Panc1 (cell line): ENCODE measurements at regions not wholly inside any gene's neighbourhood (a gene's known extent, or its start where the extent isn't known, plus 50 kb on each side); places are given as distances from the start of the nearest gene placed in this dataset.

Experiments used
- ATAC-seq: fragments of 200-7000 bp; cut with Tn5 transposase; 2 replicates; pipeline ENCODE4 v1.9.1; 2020; ENCODE audit warnings: mild to moderate bottlenecking, moderate library complexity
- BruUV-seq: library from RNA; stranded (reverse); fragments of 400-500 nt; replicated peaks from 2 replicates; lab custom pipeline; 2021; lab: Mats Ljungman, UMichigan
- CTCF ChIA-PET: fragments of 300-600 bp; sonication (Branson Sonifier 250); formaldehyde crosslinking; loops from one replicate; lab custom pipeline; 2022; ENCODE audit warnings: antibody characterized with exemption; lab: Charles Lee
- POLR2A ChIA-PET: fragments of 300-600 bp; sonication (Branson Sonifier 250); formaldehyde crosslinking; loops from one replicate; lab custom pipeline; 2022; ENCODE audit warnings: antibody characterized with exemption; lab: Charles Lee
- DNase-seq: peaks from one replicate; pipeline ENCODE4 v3.0.0-alpha.2; 2010; ENCODE audit warnings: low read depth, low spot score
- H3K27ac ChIP-seq: 2 replicates; pipeline ENCODE4 v1.5.1; 2011; ENCODE audit warnings: mild to moderate bottlenecking, low read length, inconsistent platforms
- H3K27me3 ChIP-seq: fragments of 200-500 bp; sonication (Bioruptor generic); 2 replicates; pipeline ENCODE4 v1.6.0; 2014; ENCODE audit warnings: low read length, inconsistent platforms; ENCODE audit not compliant: control insufficient read depth, insufficient read depth
- H3K36me3 ChIP-seq: fragments of 200-500 bp; sonication (Bioruptor generic); 2 replicates; pipeline ENCODE4 v1.5.1; 2014; ENCODE audit warnings: inconsistent platforms, mild to moderate bottlenecking, low read length, moderate library complexity; ENCODE audit not compliant: control insufficient read depth, insufficient read depth
- H3K4me1 ChIP-seq: 2 replicates; pipeline ENCODE4 v1.5.1; 2011; ENCODE audit warnings: inconsistent platforms, mild to moderate bottlenecking, low read length, moderate library complexity; ENCODE audit not compliant: control insufficient read depth, insufficient read depth
- H3K4me3 ChIP-seq, 2 experiments: 2 replicates each; pipeline ENCODE4 v1.5.1; 2011 to 2012; ENCODE audit warnings: low read depth in 2 of 2, low read length in 2 of 2, mild to moderate bottlenecking in 2 of 2, inconsistent platforms in 1 of 2, moderate library complexity in 1 of 2
- H3K9me3 ChIP-seq: fragments of 200-500 bp; sonication (Bioruptor generic); 2 replicates; pipeline ENCODE4 v1.5.1; 2014; ENCODE audit warnings: low read depth, mild to moderate bottlenecking, inconsistent platforms, low read length, moderate library complexity; ENCODE audit not compliant: control insufficient read depth, insufficient read depth
- CTCF ChIP-seq: fragments of 450-650 bp; IDR thresholded peaks from 2 replicates; pipeline ENCODE4 v1.5.1; 2017; ENCODE audit warnings: mild to moderate bottlenecking
- REST ChIP-seq, 2 experiments: IDR thresholded peaks; 2 replicates each; pipeline ENCODE4 v1.6.1; 2011 to 2012; ENCODE audit warnings: low read depth in 2 of 2, control low read depth in 1 of 2, low read length in 1 of 2, mild to moderate bottlenecking in 1 of 2, moderate library complexity in 1 of 2; ENCODE audit not compliant: insufficient read depth in 1 of 2
- SIN3A ChIP-seq: IDR thresholded peaks from 2 replicates; pipeline ENCODE4 v1.6.1; 2012; ENCODE audit warnings: low read depth, mild to moderate bottlenecking, low read length, moderate library complexity, borderline replicate concordance; ENCODE audit not compliant: insufficient read depth
- TCF7L2 ChIP-seq: IDR thresholded peaks from 2 replicates; pipeline ENCODE4 v1.6.1; 2011; ENCODE audit warnings: mild to moderate bottlenecking, low read depth, low read length, inconsistent platforms
- in situ Hi-C: cut with HindIII; loops from 2 replicates; pipeline ENCODE4 v1.10.0; 2016; ENCODE audit warnings: low sequenced_read_pairs, low pct_unique_long_range_greater_than_20kb
- intact Hi-C: fragments of 100-400 bp; cut with micrococcal nuclease; formaldehyde crosslinking; loops from one replicate; pipeline ENCODE4 v1.10.0; 2022; ENCODE audit not compliant: unreplicated experiment

- no peak for ATAC-seq
- H3K9me3 ChIP-seq: no peaks in the 10 kb centered on the region
- H3K27ac ChIP-seq: no peak overlapping the region
- no peaks in the 10 kb centered on the region for H3K27me3 ChIP-seq
- CTCF ChIA-PET: interaction anchor here (0.6 kb wide), 1 partner anchor 754 kb away, joined by 3 read pairs; no protein-coding TSS in a partner anchor
- in situ Hi-C loops: no loop called here
- POLR2A ChIA-PET: no interaction called here
- TF ChIP-seq CTCF (no peak), TCF7L2 (no peak), SIN3A (no peak)
- no peaks in the 10 kb centered on the region for H3K36me3 ChIP-seq
- intact Hi-C loops: no loop called here
- H3K4me1 ChIP-seq: no peaks in the 10 kb centered on the region
- no peak overlapping the region for H3K4me3 ChIP-seq
- no TSS peak for BruUV-seq
- DNase-seq: no peak
Measured at GRCh38 chr2:125172181-125172580, 1147.1 kb downstream of the CNTNAP5 start.

GRCh38 chr2:125175415-125175814 is 1150.3 kb downstream of the CNTNAP5 start:
- H3K9me3 ChIP-seq: no peaks in the 10 kb centered on the region
- ATAC-seq (no peak), DNase-seq (no peak)
- no peak overlapping the region for H3K4me3 ChIP-seq
- BruUV-seq: no TSS peak
- no peak overlapping the region for H3K27ac ChIP-seq
- no peak for TF ChIP-seq SIN3A
- TF ChIP-seq TCF7L2: no peak
- no peak for TF ChIP-seq CTCF
- in situ Hi-C loops (no loop called here), intact Hi-C loops (no loop called here)
- ChIA-PET POLR2A (no interaction called here), CTCF (no interaction called here)
- H3K4me1 ChIP-seq: no peaks in the 10 kb centered on the region
- no peaks in the 10 kb centered on the region for H3K27me3 ChIP-seq
- H3K36me3 ChIP-seq: no peaks in the 10 kb centered on the region

- CTCF ChIA-PET: no interaction called here
- intact Hi-C loops: no loop called here
- Histone ChIP-seq H3K27ac (no peak overlapping the region), H3K4me1 (no peaks in the 10 kb centered on the region), H3K27me3 (no peaks in the 10 kb centered on the region), H3K9me3 (no peaks in the 10 kb centered on the region), H3K36me3 (no peaks in the 10 kb centered on the region), H3K4me3 (no peak overlapping the region)
- in situ Hi-C loops: no loop called here
- DNase-seq (no peak), ATAC-seq (no peak)
- no TSS peak for BruUV-seq
- POLR2A ChIA-PET: no interaction called here
- TF ChIP-seq REST (IDR thresholded peaks at IDR 0.05; ENCODE audit: insufficient read depth in 1 of 2, low read depth in 2 of 2, low read length in 1 of 2): no peak
Measured at GRCh38 chr2:125185691-125186270, 1160.7 kb downstream of the CNTNAP5 start.
